ENCODE measurements at regions not wholly inside any gene's neighbourhood (a gene's known extent, or its start where the extent isn't known, plus 50 kb on each side); places are given as distances from the start of the nearest gene placed in this dataset.

GRCh38 chr5:35485487-35485886 lies 132.2 kb upstream of the SPEF2 start:
- Histone ChIP-seq H3K36me3 (no peaks in the 10 kb centered on the region), H3K9me3 (no peaks in the 10 kb centered on the region), H3K4me3 (no peak overlapping the region), H3K4me1 (peaks cover 0 to 9% of the 10 kb centered on the region in 2 donors), H3K27ac (no peak overlapping the region), H3K27me3 (no peaks in the 10 kb centered on the region)
- intact Hi-C loops (cut with DNase I): no loop called here
- DNase-seq (ENCODE audit: low spot score in 2 of 2): no peak
- TF ChIP-seq CTCF (IDR thresholded peaks at IDR 0.05): no peak

GRCh38 chr5:35484241-35484640 lies 133.4 kb upstream of the SPEF2 start:
- no peak overlapping the region for H3K27ac ChIP-seq
- no peaks in the 10 kb centered on the region for H3K36me3 ChIP-seq
- no peaks in the 10 kb centered on the region for H3K27me3 ChIP-seq
- no peak overlapping the region for H3K4me3 ChIP-seq
- H3K4me1 ChIP-seq: peaks cover 0 to 9% of the 10 kb centered on the region in 2 donors
- intact Hi-C loops (cut with DNase I): no loop called here
- no peak for TF ChIP-seq CTCF (IDR thresholded peaks at IDR 0.05)
- H3K9me3 ChIP-seq: no peaks in the 10 kb centered on the region
- DNase-seq (ENCODE audit: low spot score in 2 of 2): no peak

- no peak overlapping the region for H3K27ac ChIP-seq
- no peak overlapping the region for H3K4me3 ChIP-seq
- no peak for DNase-seq (ENCODE audit: low spot score in 2 of 2)
- H3K4me1 ChIP-seq: peaks cover 0 to 9% of the 10 kb centered on the region in 2 donors
- intact Hi-C loops (cut with DNase I): no loop called here
- TF ChIP-seq CTCF (IDR thresholded peaks at IDR 0.05): no peak
- no peaks in the 10 kb centered on the region for H3K36me3 ChIP-seq
- H3K9me3 ChIP-seq: no peaks in the 10 kb centered on the region
- no peaks in the 10 kb centered on the region for H3K27me3 ChIP-seq
These were observed 133.9 kb upstream of the SPEF2 start for GRCh38 chr5:35483780-35484179.

GRCh38 chr5:35483191-35483590 lies 134.5 kb upstream of the SPEF2 start:
- Histone ChIP-seq H3K4me1 (peaks cover 0 to 9% of the 10 kb centered on the region in 2 donors), H3K27me3 (no peaks in the 10 kb centered on the region), H3K36me3 (no peaks in the 10 kb centered on the region), H3K4me3 (no peak overlapping the region), H3K27ac (no peak overlapping the region), H3K9me3 (no peaks in the 10 kb centered on the region)
- no peak for TF ChIP-seq CTCF (IDR thresholded peaks at IDR 0.05)
- DNase-seq (ENCODE audit: low spot score in 2 of 2): no peak
- intact Hi-C loops (cut with DNase I): no loop called here

GRCh38 chr5:35482167-35482755 lies 135.4 kb upstream of the SPEF2 start:
- Histone ChIP-seq H3K36me3 (no peaks in the 10 kb centered on the region), H3K27ac (no peak overlapping the region), H3K4me3 (no peak overlapping the region), H3K9me3 (no peaks in the 10 kb centered on the region), H3K4me1 (peaks cover 0 to 9% of the 10 kb centered on the region in 2 donors), H3K27me3 (no peaks in the 10 kb centered on the region)
- intact Hi-C loops (cut with DNase I): no loop called here
- no peak for TF ChIP-seq CTCF (IDR thresholded peaks at IDR 0.05)
- no peak for DNase-seq (ENCODE audit: low spot score in 2 of 2)
